HG02981 (cell line): ENCODE measurements at regions not wholly inside any gene's neighbourhood (a gene's known extent, or its start where the extent isn't known, plus 50 kb on each side); places are given as distances from the start of the nearest gene placed in this dataset.

Experiments
- ATAC-seq: cut with Tn5 transposase; IDR thresholded peaks from one replicate; pipeline ENCODE4 v1.9.1; 2021; ENCODE audit warnings: mild to moderate bottlenecking, moderate library complexity; ENCODE audit not compliant: unreplicated experiment

- ATAC-seq: no peak
Measured at GRCh38 chr6:165987483-165988301, 180.0 kb downstream of the TBXT start.

- no peak for ATAC-seq
Measured at GRCh38 chr6:165986914-165987482, 180.7 kb downstream of the TBXT start.

GRCh38 chr6:165986311-165986913 lies 181.2 kb downstream of the TBXT start:
- no peak for ATAC-seq

GRCh38 chr6:165985806-165986299 lies 181.8 kb downstream of the TBXT start:
- ATAC-seq: no peak

GRCh38 chr6:165985281-165985805 lies 182.3 kb downstream of the TBXT start:
- ATAC-seq: no peak

GRCh38 chr6:165984729-165985275 lies 182.8 kb downstream of the TBXT start:
- no peak for ATAC-seq

GRCh38 chr6:165983112-165984072 lies 184.3 kb downstream of the TBXT start:
- no peak for ATAC-seq

- ATAC-seq: no peak
Measured at GRCh38 chr6:165978476-165978875, 189.2 kb downstream of the TBXT start.

- no peak for ATAC-seq
Measured at GRCh38 chr6:165976684-165977083, 191.0 kb downstream of the TBXT start.

- ATAC-seq: no peak
Measured at GRCh38 chr6:165974817-165975216, 192.8 kb downstream of the TBXT start.

GRCh38 chr6:165973473-165973872 lies 194.2 kb downstream of the TBXT start:
- ATAC-seq: no peak

- no peak for ATAC-seq
Measured at GRCh38 chr6:165972139-165972802, 195.4 kb downstream of the TBXT start.

- ATAC-seq: no peak
Measured at GRCh38 chr6:165971202-165971601, 196.4 kb downstream of the TBXT start.

- ATAC-seq: no peak
Measured at GRCh38 chr6:165970001-165970400, 197.7 kb downstream of the TBXT start.

- no peak for ATAC-seq
Measured at GRCh38 chr6:165969184-165969583, 198.5 kb downstream of the TBXT start.

- ATAC-seq: no peak
Measured at GRCh38 chr6:165968408-165968807, 199.2 kb downstream of the TBXT start.

GRCh38 chr6:165967810-165968407 lies 199.7 kb downstream of the TBXT start:
- no peak for ATAC-seq

GRCh38 chr6:165963750-165964149 lies 203.9 kb downstream of the TBXT start:
- no peak for ATAC-seq

- ATAC-seq: no peak
Measured at GRCh38 chr6:165962366-165962765, 205.3 kb downstream of the TBXT start.
